HT-29 (cell line): ENCODE measurements at regions not wholly inside any gene's neighbourhood (a gene's known extent, or its start where the extent isn't known, plus 50 kb on each side); places are given as distances from the start of the nearest gene placed in this dataset.

Experiments used
- DNase-seq: peaks from one replicate; pipeline ENCODE4 v3.0.0-alpha.2; 2015; ENCODE audit warnings: low spot score

DNA sequence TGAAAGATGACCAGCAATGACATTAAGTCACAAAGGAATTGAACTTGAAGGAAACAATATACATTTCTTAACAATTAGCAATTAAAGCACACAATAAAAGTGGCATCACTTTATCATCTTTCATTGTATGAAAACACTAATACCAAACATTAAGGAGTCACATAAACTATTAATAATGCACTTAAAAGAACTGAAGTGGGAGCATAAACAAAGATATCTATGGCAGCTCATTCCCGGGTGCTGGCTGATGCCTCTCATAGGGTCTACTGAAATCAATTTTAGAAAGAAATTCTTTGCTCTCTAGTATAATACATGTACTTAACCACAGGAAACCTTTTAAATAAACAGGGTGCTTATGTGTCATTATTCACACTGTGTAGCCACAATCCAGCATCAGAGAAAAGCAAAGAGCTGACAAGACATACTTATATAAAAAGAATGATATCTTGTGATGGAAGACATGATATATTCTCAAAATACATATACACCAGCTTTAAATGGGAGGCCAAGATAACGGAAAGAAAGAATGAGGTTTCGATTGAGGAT lies 1207.8 kb downstream of the EFNB2 start:
- DNase-seq: no peak

DNA sequence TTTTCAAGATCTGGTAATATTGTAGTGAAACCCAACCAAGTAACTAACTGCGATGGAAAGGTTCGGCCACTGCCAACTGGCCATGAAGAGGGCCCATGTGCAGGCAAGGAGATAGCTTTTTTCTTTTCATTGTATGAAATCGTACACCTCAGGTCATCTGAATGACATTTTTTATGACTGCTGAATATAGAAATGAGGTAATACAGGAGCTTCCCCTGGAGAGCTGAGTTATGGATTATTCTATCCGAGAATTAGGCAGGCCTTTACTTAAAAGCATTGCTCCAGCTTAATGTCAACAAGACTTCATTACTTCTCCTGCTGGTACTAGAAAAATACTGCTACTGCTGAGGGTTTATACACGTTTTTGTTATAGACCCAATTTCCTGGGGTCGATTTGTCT lies 1215.6 kb downstream of the EFNB2 start:
- DNase-seq: no peak

DNA sequence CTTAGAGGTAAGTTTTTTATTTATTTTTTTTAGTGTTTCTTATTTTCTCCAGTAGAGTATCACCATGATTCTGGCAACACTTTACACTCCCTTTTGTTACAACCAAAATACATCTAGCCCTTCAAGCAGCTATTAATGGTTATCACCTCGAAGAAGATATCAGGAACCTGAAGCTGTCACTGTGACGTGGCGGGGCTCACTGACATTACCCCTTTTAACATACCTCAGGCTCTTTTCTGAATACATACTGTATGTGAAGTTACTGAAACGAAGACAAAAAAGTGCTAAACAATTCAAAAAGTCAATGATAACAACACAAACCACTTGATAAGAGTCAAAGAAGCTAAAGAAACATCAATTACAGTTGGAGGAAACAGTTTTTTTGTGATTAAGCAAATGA lies 1218.7 kb downstream of the EFNB2 start:
- DNase-seq: no peak

- DNase-seq: no peak
Observed at GRCh38 chr13:105312906-105313305, 1222.6 kb downstream of the EFNB2 start.

- no peak for DNase-seq
Observed at GRCh38 chr13:105311094-105311493, 1224.4 kb downstream of the EFNB2 start.

- no peak for DNase-seq
Observed at GRCh38 chr13:105307776-105308175, 1227.7 kb downstream of the EFNB2 start.

GRCh38 chr13:105297839-105298238 lies 1237.6 kb downstream of the EFNB2 start:
- no peak for DNase-seq

GRCh38 chr13:105291987-105292386 lies 1243.5 kb downstream of the EFNB2 start:
- DNase-seq: no peak

- DNase-seq: no peak
Observed at GRCh38 chr13:105290596-105290995, 1244.9 kb downstream of the EFNB2 start.

- DNase-seq: no peak
Observed at GRCh38 chr13:105285526-105285925, 1249.9 kb downstream of the EFNB2 start.

DNA sequence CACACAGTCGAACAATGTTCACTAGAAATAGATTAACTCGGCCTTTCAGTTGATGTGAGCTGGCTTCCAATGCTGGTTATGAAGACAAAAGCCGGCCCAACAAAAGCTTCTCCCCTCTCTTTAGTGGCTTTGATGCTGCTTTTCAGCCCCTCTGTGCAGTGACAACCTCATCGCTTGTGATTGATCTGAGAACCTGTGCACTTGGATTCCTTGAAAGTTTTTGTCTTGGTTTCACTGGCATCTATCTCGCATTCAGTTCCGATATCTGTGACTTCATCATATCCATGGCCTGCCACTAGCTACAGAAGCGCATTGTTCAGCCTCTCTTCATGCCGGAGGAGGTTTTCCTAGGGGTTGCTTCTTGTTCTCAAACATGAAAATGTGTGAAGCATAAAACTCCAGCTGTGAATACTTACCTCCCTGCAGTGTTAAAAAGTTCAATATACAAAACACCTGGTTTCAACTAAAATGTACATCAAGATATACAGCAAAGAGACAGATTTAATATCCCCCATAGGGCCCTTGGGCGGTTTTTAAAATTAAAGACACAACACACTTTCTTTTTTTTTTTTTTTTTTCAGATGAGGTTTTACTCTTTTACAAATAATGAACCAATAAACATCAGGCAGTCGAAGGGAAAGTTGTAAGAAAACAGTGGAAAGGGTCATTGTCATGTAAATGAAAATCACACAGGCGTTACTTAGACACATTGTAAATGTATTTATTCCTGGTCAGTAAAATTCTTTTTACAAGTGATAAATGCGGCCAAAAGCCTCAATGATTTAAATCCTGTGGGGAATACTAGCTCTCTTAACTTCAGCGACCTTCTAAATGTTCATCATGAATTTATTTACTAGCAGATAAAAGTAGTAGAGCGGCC lies 1252.8 kb downstream of the EFNB2 start:
- DNase-seq: no peak

DNA sequence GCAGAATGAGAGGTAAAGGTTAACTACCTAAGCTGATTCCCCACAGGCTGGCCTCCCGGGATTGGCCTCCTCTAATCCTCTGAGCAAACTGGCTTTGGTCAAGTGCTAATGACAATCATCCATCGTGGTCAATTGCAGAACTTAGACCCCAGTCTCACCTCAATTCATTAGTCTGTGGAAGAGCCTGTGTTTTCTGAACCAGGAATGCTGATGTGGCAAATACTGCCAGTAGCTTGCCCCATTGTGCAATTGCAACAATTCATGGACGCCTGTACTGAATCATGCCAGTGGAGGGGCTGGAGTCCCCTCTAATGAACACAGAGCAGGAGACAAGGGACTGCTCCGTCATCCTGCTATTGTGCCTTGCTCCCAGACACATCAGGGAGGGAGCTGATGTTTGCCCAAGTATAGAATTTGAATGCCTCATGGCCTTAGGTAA lies 1256.5 kb downstream of the EFNB2 start:
- DNase-seq: no peak

DNA sequence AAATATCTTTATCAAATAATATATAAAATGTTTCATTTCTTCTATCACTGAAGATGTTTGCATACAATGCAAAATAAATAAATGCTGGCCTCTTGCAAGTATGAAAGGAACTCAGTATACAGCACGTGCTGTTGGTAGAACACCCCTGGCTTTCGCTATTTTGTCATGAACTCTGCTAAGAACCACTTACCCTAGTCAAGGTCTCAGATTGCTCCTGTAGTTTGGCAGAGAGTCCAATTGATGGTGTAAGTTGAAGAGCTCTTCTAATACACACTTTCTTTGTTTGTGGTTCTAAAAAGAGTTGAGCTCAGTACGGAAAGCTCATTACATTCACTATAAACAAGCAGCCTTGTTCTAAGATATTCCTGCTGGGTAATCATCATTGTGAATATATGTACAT lies 1258.9 kb downstream of the EFNB2 start:
- no peak for DNase-seq

DNA sequence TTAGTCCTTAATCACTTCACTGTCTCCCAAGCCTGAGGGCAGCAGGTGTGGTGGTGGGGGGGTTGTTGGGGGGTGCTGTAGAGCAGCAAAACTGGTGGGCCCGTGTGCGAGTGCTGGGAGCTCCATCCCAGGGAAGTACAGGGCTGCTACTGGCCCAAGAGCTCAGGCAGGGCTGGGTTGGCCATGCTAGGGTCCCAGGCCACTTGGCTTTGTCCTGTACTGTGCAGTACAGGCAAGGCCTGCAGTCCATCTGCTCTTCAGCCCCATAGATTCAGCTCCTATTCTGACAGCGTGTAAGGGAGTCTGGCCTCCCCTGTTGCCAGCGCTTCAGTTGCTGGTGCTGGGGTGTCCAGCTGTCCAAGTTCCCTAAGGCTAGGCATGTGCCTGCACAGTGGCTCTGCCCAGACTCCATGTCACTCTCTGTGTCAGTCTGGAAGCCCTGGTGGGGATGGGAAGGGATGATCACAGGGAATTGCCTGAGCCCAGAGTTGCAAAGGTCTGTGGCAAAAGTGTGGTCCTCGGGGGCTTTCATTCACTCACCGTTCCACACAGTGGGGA lies 1261.7 kb downstream of the EFNB2 start:
- DNase-seq: no peak

DNA sequence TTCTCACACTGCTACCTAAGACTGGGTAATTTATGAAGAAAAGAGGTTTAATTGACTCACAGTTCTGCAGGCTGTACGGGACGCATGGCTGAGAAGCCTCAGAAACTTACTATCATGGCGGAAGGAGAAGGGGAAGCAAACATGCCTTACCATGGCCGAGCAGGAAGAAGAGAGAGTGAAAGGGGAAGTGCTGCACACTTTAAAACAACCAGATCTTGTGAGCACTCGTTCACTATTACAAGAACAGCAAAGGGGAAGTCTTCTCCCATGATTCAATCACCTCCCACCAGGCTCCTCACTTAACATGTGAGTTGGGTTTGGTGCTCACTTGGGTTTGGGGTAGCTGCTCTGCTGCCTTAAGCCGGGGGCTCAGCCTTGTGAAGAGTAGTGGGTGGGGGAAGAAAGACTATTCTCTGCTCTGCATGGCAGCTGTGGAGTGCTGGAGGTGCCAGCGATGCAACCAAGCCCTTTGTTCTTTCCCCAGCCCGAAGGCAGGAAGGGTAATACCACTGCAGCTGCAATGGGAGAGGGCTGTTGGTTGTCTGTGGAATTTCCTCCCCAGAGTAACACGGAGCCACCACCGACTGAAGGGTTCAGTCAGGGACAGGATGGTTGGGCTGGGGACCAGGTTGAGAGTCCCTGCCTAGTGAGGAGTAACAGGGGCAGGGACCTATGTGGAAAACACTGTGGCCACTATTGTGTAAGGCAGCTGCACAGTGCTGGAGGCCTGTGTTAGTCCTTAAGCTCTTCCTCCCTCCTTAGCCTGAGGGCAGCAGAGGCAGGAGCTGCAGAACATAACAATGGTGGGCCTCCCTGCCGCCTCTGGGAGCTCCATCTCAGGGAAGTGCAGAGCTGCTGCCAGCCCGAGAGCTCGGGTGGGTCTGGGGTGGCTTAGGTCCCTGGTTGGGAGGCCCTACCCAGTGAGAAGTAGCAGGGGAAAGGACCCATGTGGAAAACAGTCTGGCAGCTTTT lies 1262.5 kb downstream of the EFNB2 start:
- DNase-seq: no peak

DNA sequence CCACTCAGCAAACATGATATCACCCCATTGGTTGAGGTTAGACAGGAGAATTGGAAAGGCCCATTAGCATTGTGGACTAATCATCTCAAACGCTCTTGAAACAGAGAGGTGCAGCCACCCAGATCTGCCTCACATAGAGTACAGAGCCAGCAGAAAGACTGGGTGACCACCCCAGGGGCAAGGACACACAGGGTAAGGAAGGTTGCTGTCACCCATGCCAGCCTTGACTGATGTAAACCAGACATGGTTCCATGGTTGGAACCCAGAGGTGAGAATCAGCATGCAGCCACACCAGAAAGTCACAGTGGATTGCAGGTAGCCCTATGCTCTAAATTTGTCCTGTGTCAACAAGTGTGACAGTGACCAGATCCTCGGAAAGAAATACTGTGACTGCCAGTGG lies 1268.8 kb downstream of the EFNB2 start:
- DNase-seq: no peak

DNA sequence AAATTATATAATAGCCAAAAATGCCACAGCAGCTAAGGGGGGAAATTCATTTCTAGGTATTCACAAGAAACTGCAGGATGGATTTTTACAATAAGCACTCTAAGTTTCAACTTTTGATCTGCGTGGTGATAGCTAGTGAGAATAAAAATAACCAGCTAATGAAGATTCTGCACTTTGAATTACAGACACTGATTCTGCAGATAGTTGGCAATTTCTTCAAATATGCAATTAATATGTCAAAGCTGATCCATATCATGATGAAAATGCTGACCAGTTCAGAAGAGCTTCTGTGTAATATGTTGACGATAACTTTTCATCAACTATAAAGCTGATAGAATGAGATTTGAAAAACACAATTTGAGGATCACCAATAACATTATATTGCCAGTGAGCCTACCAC lies 1272.9 kb downstream of the EFNB2 start:
- no peak for DNase-seq

DNA sequence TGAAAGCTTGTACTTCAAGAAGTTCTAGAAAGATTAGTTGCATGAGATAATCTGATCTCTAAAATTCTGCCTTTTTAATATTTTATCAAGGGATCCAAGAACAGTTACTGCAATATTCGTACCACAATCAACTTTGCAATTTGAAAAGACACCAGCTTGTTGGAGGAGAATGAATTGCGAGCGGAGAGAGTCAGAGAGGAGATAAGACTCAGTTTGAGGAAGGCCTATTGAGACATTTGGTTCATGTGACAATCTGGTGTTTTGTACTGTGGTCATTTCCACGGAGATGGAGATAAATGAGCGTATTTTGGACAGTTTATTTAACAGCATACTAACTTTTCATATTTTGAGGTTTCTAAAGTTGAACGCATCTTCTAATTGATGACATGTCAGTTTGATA lies 1276.0 kb downstream of the EFNB2 start:
- no peak for DNase-seq

- DNase-seq: no peak
Observed at GRCh38 chr13:105255472-105255871, 1280.0 kb downstream of the EFNB2 start.

DNA sequence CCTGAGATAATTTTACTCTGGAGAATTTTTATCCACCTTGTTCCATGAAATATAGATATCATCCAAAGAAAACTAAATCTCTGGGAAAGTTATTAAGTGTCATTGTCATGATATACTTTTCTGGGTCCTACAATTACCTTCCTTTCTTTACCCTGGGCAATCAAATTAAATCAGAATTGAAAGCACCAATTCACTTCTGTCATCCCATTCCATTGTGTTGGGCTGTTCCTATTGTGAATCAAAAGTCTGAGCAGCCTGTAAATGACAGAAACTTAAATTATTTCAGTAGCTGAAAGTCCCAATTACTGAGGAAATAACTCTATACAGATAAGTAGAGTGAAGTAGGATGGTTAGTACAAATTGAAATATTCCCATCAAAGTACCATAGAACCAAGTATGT lies 1284.2 kb downstream of the EFNB2 start:
- no peak for DNase-seq

DNA sequence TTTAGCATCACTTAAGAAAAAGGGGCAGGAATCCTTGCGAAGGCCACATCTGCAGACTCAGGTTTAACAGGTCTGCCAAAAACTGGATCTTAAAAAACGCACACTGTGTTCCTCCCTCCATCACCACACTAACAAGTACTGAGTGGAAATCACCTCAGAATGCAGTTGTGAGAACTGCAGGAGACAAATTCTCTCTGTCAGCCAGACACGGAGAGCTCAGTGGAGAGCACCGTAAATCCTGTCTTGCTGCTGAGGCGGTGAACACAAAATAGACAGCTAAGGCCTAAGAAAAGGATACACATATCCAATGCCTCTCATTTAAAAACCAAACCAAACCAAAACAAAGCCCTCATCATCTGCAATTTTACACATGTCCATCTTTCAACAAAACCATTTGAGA lies 1287.6 kb downstream of the EFNB2 start:
- DNase-seq: no peak

- DNase-seq: no peak
Observed at GRCh38 chr13:105240371-105240770, 1295.1 kb downstream of the EFNB2 start.
